Psoas muscle (tissue), 7 donors: ENCODE measurements at regions not wholly inside any gene's neighbourhood (a gene's known extent, or its start where the extent isn't known, plus 50 kb on each side); places are given as distances from the start of the nearest gene placed in this dataset.

ENCODE experiments used
- ATAC-seq, 4 donors: fragments of 200-7000 bp; cut with Tn5 transposase; one replicate each; pipeline ENCODE4 v1.9.1; 2020; ENCODE audit warnings: moderate library complexity in 3 of 4, mild to moderate bottlenecking in 2 of 4
- DNase-seq, 2 donors: peaks; one replicate each; pipeline ENCODE4 v3.0.0-alpha.2; 2020
- H3K27ac ChIP-seq: fragments of 200-600 bp; one replicate; pipeline ENCODE4 v1.8.0; 2022
- H3K27me3 ChIP-seq, 3 donors: fragments of 200-600 bp in 1 of 3; one replicate each; pipeline versions ENCODE4 v1.6.1 to v1.8.0; 2013 to 2022; ENCODE audit warnings: low read length in 2 of 3, mild to moderate bottlenecking in 2 of 3, moderate library complexity in 1 of 3; ENCODE audit not compliant: insufficient read depth in 3 of 3
- H3K36me3 ChIP-seq, 2 donors: fragments of 200-600 bp in 1 of 2; one replicate each; pipeline versions ENCODE4 v1.6.1 to v1.8.0; 2013 to 2022; ENCODE audit warnings: low read depth in 1 of 2, mild to moderate bottlenecking in 1 of 2, moderate library complexity in 1 of 2; ENCODE audit not compliant: insufficient read depth in 1 of 2
- H3K4me1 ChIP-seq: fragments of 200-600 bp; one replicate; pipeline ENCODE4 v1.8.0; 2022
- H3K4me3 ChIP-seq: fragments of 200-600 bp; one replicate; pipeline ENCODE4 v1.8.0; 2022; ENCODE audit warnings: mild to moderate bottlenecking
- H3K9me3 ChIP-seq: fragments of 200-600 bp; one replicate; pipeline ENCODE4 v1.8.0; 2022
- CTCF ChIP-seq: fragments of 200-600 bp; IDR thresholded peaks from one replicate; pipeline ENCODE4 v1.8.0; 2022; ENCODE audit warnings: antibody characterized with exemption
- WGBS, 3 donors: extraction: QIAGEN DNeasy Blood & Tissue Kit; methylation state at CpG; one replicate each; pipeline versions ENCODE4 v1.1.6 to v1.1.7; 2013; 5-methylcytosine and 5-hydroxymethylcytosine counted together
- intact Hi-C, 2 donors: fragments of 100-400 bp; cut with DNase I; formaldehyde crosslinking; loops; one replicate each; pipeline versions ENCODE4 v1.11.0 to v1.14.2; 2022
- donor health status: healthy with polysubstance abuse.
- donor health status: DM: no; HTN: no; CAD: no; lungs with moderate emphysema.
- donor health status: Bipolar disorder and iron deficiency.
- donor health status: healthy.
- donor health status: DM: yes; HTN: yes; CAD: no.
- donor health status: DM: no; HTN: no; CAD: no.
- donor health status: DM: yes; HTN: yes; CAD: no.

DNA sequence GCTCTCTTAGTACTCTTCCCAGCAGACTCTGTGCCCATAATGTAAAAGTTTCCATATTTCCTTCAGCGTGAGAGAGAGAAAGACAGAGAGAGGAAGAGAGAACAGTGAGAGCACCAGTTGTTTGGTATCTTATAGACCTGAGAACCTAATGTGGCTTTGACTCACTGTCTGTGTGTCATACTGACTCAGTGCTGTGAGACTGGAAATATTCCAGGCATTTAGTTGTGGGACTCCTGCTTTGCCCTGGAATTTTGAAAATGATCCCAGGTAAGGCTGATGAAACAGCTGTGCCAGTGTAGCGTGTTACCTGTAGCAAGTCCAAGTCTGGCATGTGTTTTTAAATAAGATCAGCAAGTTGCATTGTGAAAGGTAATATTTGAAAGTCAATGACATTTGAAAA lies 87.9 kb upstream of the KCNH7 start:
- DNase-seq (no peak), ATAC-seq (no peak)
- intact Hi-C loops, result no loop called here
- no peak for TF ChIP-seq CTCF
- Histone ChIP-seq H3K36me3 (no peaks in the 10 kb centered on the region), H3K4me3 (no peak overlapping the region), H3K27me3 (no peaks in the 10 kb centered on the region), H3K9me3 (no peaks in the 10 kb centered on the region), H3K4me1 (no peaks in the 10 kb centered on the region), H3K27ac (no peak overlapping the region)
- 76 to 83% (median 77%) methylated on average over 2 of the region's 2 CpGs for WGBS, 3 donors

- no peak overlapping the region for H3K4me3 ChIP-seq
- no peaks in the 10 kb centered on the region for H3K27me3 ChIP-seq
- intact Hi-C loops, result no loop called here
- no peaks in the 10 kb centered on the region for H3K9me3 ChIP-seq
- no peak overlapping the region for H3K27ac ChIP-seq
- ATAC-seq (no peak), DNase-seq (no peak)
- H3K4me1 ChIP-seq, result no peaks in the 10 kb centered on the region
- TF ChIP-seq CTCF, result no peak
- no peaks in the 10 kb centered on the region for H3K36me3 ChIP-seq
Observed at GRCh38 chr2:162925595-162925994, 87.0 kb upstream of the KCNH7 start.

GRCh38 chr2:162919111-162919510 lies 80.5 kb upstream of the KCNH7 start:
- intact Hi-C loops, result no loop called here

DNA sequence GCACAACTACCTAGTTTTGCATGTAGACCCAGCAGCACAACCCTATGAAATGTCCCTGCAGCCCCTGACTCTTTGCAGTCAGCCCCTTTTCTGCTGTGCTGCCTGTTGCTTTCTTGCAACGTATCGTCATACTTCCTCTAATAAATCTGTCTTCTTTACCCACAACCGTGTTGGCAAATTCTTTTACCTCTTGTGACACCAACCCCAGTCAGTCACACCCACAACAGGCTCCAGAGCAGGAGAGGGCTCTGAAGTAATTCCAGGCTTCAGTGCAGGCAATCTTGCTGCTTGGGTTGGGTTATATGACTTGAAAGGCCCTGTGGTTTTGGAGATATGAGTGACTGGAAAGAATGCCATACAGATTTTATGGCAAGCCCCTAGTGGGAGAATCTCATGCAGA lies 79.1 kb upstream of the KCNH7 start:
- no peak for ATAC-seq

More at GRCh38 chr2:162919111-162919510, 80.5 kb upstream of the KCNH7 start:
- Histone ChIP-seq H3K4me1 (no peaks in the 10 kb centered on the region), H3K27me3 (no peaks in the 10 kb centered on the region), H3K4me3 (no peak overlapping the region), H3K27ac (no peak overlapping the region), H3K36me3 (no peaks in the 10 kb centered on the region), H3K9me3 (no peaks in the 10 kb centered on the region)
- DNase-seq, result no peak
- no peak for TF ChIP-seq CTCF
- no peak for ATAC-seq
- WGBS, 3 donors, result 63 to 73% (median 72%) methylated on average over 1 of the region's 1 CpG

More for the DNA sequence above, 79.1 kb upstream of the KCNH7 start:
- 47 to 58% (median 53%) methylated on average over 3 of the region's 3 CpGs for WGBS, 3 donors
- Histone ChIP-seq H3K4me1 (no peaks in the 10 kb centered on the region), H3K4me3 (no peak overlapping the region), H3K36me3 (no peaks in the 10 kb centered on the region), H3K9me3 (no peaks in the 10 kb centered on the region), H3K27ac (no peak overlapping the region), H3K27me3 (no peaks in the 10 kb centered on the region)
- DNase-seq, result no peak
- intact Hi-C loops, result no loop called here
- no peak for TF ChIP-seq CTCF
